Karpas-422 (cell line): ENCODE measurements at regions not wholly inside any gene's neighbourhood (a gene's known extent, or its start where the extent isn't known, plus 50 kb on each side); places are given as distances from the start of the nearest gene placed in this dataset.
"Not testable (repeated sequence)": the region's sequence is repeated elsewhere in the genome, so short reads cannot be mapped to it uniquely, and the experiment has no call there.

ENCODE experiments used
- DNase-seq: peaks from one replicate; pipeline ENCODE4 v3.0.0-alpha.2; 2015
- H2AFZ ChIP-seq: fragments of 200-600 bp; sonication (generic); 2 replicates; pipeline ENCODE4 v1.6.1; 2014; ENCODE audit warnings: antibody characterized with exemption, low read length, mixed read lengths
- H3K27ac ChIP-seq: fragments of 200-600 bp; sonication (generic); 2 replicates; pipeline ENCODE4 v1.5.1; 2014; ENCODE audit warnings: mild to moderate bottlenecking, low read length, moderate library complexity
- H3K27me3 ChIP-seq: fragments of 200-600 bp; sonication (generic); 2 replicates; pipeline ENCODE4 v1.6.1; 2014; ENCODE audit warnings: low read length, mixed read lengths
- H3K36me3 ChIP-seq: fragments of 200-600 bp; sonication (generic); 2 replicates; pipeline ENCODE4 v1.6.1; 2014; ENCODE audit warnings: low read length, mixed read lengths; ENCODE audit not compliant: insufficient read depth
- H3K4me1 ChIP-seq: fragments of 200-600 bp; sonication (generic); 2 replicates; pipeline ENCODE4 v1.6.1; 2014; ENCODE audit warnings: mild to moderate bottlenecking, low read length, mixed read lengths
- H3K4me2 ChIP-seq: fragments of 200-600 bp; sonication (generic); 2 replicates; pipeline ENCODE4 v1.6.1; 2014; ENCODE audit warnings: low read length, low read depth, mild to moderate bottlenecking; ENCODE audit not compliant: poor library complexity, severe bottlenecking
- H3K4me3 ChIP-seq: fragments of 200-600 bp; sonication (generic); 2 replicates; pipeline ENCODE4 v1.5.1; 2014; ENCODE audit warnings: mild to moderate bottlenecking, antibody characterized with exemption, low read length, mixed read lengths
- H3K79me2 ChIP-seq: fragments of 200-600 bp; sonication (generic); 2 replicates; pipeline ENCODE4 v1.6.1; 2014; ENCODE audit warnings: mild to moderate bottlenecking, low read length, mixed read lengths
- H3K9ac ChIP-seq: fragments of 200-600 bp; sonication (generic); 2 replicates; pipeline ENCODE4 v1.6.0; 2014; ENCODE audit warnings: low read length
- H3K9me2 ChIP-seq: fragments of 200-600 bp; sonication (generic), shearing (Covaris generic); replicated peaks from 2 replicates; pipeline ENCODE4 v1.6.0; 2014; ENCODE audit warnings: mild to moderate bottlenecking, low read length, moderate library complexity; ENCODE audit not compliant: insufficient read depth
- H3K9me3 ChIP-seq: fragments of 300-700, 200-600 bp; sonication (generic); 2 replicates; pipeline ENCODE4 v1.6.1; 2014; ENCODE audit warnings: low read length, mixed read lengths
- H4K20me1 ChIP-seq: fragments of 200-600 bp; sonication (generic); 2 replicates; pipeline ENCODE4 v1.6.1; 2014; ENCODE audit warnings: mild to moderate bottlenecking, antibody characterized with exemption, low read length, low read depth; ENCODE audit not compliant: insufficient read depth

- Histone ChIP-seq H3K27me3 (no peaks in the 10 kb centered on the region), H2AFZ (no peak overlapping the region), H3K9me2 (no peaks in the 10 kb centered on the region), H3K79me2 (no peaks in the 10 kb centered on the region), H3K27ac (no peak overlapping the region), H3K9me3 (no peaks in the 10 kb centered on the region), H3K4me2 (no peak overlapping the region), H3K36me3 (no peaks in the 10 kb centered on the region), H3K9ac (no peak overlapping the region), H4K20me1 (no peaks in the 10 kb centered on the region), H3K4me1 (no peaks in the 10 kb centered on the region), H3K4me3 (no peak overlapping the region)
- no peak for DNase-seq
Observed at GRCh38 chr7:68065581-68065980, 1068.9 kb downstream of the TYW1 start.

DNA sequence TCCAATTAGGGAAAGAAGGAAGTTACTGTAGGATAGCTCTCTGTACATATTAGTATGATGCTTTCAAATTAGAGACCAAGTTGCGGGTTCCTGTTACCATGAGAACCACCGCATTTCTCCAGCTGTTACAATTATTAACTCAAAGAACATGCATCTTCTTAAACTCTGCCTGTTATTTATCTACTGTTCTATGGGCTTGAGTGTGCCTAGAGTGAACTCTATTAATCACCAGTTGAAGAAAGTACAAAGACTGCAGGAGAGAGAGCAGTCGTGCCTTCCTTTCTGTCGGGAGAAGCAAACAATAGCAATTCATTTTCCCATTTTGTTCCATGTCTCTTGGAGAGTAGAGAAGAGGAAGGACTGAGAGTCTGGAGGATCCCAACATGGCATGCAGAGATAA lies 1071.2 kb downstream of the TYW1 start:
- Histone ChIP-seq H3K4me2 (no peak overlapping the region), H3K4me3 (no peak overlapping the region), H3K9me3 (no peaks in the 10 kb centered on the region; the same call in 1 of the 2 replicates), H3K79me2 (no peaks in the 10 kb centered on the region), H3K4me1 (no peaks in the 10 kb centered on the region), H3K9ac (no peak overlapping the region), H3K27ac (no peak overlapping the region), H2AFZ (no peak overlapping the region), H3K27me3 (no peaks in the 10 kb centered on the region), H4K20me1 (no peaks in the 10 kb centered on the region), H3K9me2 (no peaks in the 10 kb centered on the region), H3K36me3 (no peaks in the 10 kb centered on the region)
- no peak for DNase-seq

GRCh38 chr7:68070992-68071391 lies 1074.4 kb downstream of the TYW1 start:
- H3K9me2 ChIP-seq: no peaks in the 10 kb centered on the region
- DNase-seq: no peak
- no peak overlapping the region for H2AFZ ChIP-seq
- no peaks in the 10 kb centered on the region for H3K79me2 ChIP-seq
- no peaks in the 10 kb centered on the region; the same call in 1 of the 2 replicates for H3K9me3 ChIP-seq
- no peaks in the 10 kb centered on the region for H3K36me3 ChIP-seq
- no peaks in the 10 kb centered on the region for H4K20me1 ChIP-seq
- no peaks in the 10 kb centered on the region for H3K27me3 ChIP-seq
- no peak overlapping the region for H3K27ac ChIP-seq
- no peak overlapping the region for H3K4me2 ChIP-seq
- H3K4me1 ChIP-seq: no peaks in the 10 kb centered on the region
- H3K9ac ChIP-seq: no peak overlapping the region
- H3K4me3 ChIP-seq: no peak overlapping the region

DNA sequence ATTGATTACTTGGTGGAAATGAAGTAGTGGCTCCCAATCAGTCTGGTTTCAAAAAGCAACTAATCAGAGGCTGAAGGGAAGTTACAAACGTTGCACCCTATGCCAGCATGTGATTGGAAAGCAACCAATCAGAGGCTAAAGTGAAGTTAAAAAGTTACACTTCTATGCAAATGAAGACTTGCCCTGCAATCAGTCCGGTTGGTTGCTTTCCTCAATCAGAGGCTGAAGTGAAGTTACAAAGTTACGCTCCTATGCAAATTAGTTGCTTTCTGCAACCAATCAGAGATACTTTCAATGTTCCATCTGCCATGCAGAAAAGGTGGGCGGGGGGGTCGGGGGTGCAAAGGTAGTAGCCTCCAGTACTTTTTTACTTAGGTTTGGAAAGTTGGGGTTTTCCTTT lies 1077.1 kb downstream of the TYW1 start:
- no peak overlapping the region for H3K4me2 ChIP-seq

DNA sequence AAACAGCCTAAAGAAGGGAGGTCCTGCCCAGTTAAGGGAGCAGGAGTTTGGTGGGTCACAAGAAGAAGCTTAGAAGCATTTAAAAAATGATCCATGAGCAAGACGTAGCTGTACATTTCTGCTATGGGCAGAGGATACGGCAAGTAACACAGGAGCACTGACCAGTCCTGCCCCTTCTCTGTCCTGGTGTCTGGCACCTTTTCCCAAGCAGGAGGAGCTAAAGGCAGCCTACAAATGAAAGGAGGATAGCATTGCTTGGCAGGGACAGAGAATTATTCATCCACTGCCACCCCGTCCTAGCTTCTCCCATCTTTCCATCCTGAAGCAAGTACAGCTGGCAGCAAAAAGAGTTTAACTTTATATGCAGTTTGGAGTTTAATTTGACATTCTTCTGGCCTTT lies 1077.6 kb downstream of the TYW1 start:
- Histone ChIP-seq H3K36me3 (no peaks in the 10 kb centered on the region), H3K79me2 (no peaks in the 10 kb centered on the region), H2AFZ (no peak overlapping the region), H3K4me1 (no peaks in the 10 kb centered on the region), H3K4me2 (no peak overlapping the region), H3K27me3 (no peaks in the 10 kb centered on the region), H3K4me3 (no peak overlapping the region), H3K9me2 (no peaks in the 10 kb centered on the region), H3K9me3 (no peaks in the 10 kb centered on the region; the same call in 1 of the 2 replicates), H4K20me1 (no peaks in the 10 kb centered on the region), H3K9ac (no peak overlapping the region), H3K27ac (no peak overlapping the region)
- no peak for DNase-seq

More for the DNA sequence above, 1077.1 kb downstream of the TYW1 start:
- H2AFZ ChIP-seq: no peak overlapping the region
- no peaks in the 10 kb centered on the region for H3K4me1 ChIP-seq
- H4K20me1 ChIP-seq: no peaks in the 10 kb centered on the region
- DNase-seq: no peak
- no peak overlapping the region for H3K4me3 ChIP-seq
- no peaks in the 10 kb centered on the region for H3K27me3 ChIP-seq
- no peaks in the 10 kb centered on the region for H3K9me2 ChIP-seq
- no peak overlapping the region for H3K27ac ChIP-seq
- no peaks in the 10 kb centered on the region for H3K79me2 ChIP-seq
- H3K36me3 ChIP-seq: no peaks in the 10 kb centered on the region
- H3K9ac ChIP-seq: no peak overlapping the region
- no peaks in the 10 kb centered on the region; the same call in 1 of the 2 replicates for H3K9me3 ChIP-seq

GRCh38 chr7:68078157-68078710 lies 1081.6 kb downstream of the TYW1 start:
- Histone ChIP-seq H4K20me1 (no peaks in the 10 kb centered on the region), H3K27me3 (no peaks in the 10 kb centered on the region), H3K9ac (no peak overlapping the region), H3K36me3 (no peaks in the 10 kb centered on the region), H3K9me2 (no peaks in the 10 kb centered on the region), H3K27ac (no peak overlapping the region), H3K79me2 (no peaks in the 10 kb centered on the region), H3K4me1 (no peaks in the 10 kb centered on the region), H3K4me3 (no peak overlapping the region), H3K9me3 (no peaks in the 10 kb centered on the region), H3K4me2 (no peak overlapping the region), H2AFZ (no peak overlapping the region)
- DNase-seq: no peak

- H3K36me3 ChIP-seq, H2AFZ ChIP-seq, H4K20me1 ChIP-seq, H3K9ac ChIP-seq, H3K27me3 ChIP-seq, H3K4me2 ChIP-seq, H3K79me2 ChIP-seq, DNase-seq, H3K9me2 ChIP-seq, H3K4me1 ChIP-seq, H3K4me3 ChIP-seq, H3K9me3 ChIP-seq, H3K27ac ChIP-seq: not testable (repeated sequence)
Observed at GRCh38 chr7:68082066-68082960, 1085.7 kb downstream of the TYW1 start.

DNA sequence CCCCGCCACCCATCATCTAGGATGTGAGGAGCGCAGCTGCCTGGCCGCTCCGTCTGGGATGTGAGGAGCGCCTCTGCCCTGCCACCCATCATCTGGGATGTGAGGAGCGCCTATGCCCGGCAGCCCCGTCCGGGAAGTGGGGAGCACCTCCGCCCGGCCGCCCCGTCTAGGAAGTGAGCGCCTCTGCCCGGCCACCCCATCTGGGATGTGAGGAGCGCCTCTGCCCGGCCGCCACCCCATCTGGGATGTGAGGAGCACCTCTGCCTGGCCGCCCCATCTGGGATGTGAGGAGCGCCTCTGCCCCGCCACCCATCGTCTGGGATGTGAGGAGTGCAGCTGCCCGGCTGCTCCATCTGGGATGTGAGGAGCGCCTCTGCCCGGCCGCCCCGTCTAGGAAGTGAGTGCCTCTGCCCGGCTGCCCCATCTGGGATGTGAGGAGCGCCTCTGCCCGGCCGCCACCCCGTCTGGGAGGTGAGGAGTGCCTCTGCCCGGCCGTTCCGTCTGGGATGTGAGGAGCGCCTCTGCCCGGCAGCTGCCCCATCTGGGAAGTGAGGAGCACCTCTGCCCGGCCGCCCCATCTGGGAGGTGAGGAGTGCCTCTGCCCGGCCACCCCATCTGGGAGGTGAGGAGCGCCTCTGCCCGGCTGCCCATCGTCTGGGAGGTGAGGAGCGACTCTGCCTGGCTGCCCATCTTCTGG lies 1086.5 kb downstream of the TYW1 start:
- not testable (repeated sequence) for H4K20me1 ChIP-seq, H3K4me3 ChIP-seq, H3K36me3 ChIP-seq, H2AFZ ChIP-seq, H3K27me3 ChIP-seq, H3K9me2 ChIP-seq, H3K9ac ChIP-seq, H3K27ac ChIP-seq, H3K9me3 ChIP-seq, H3K4me2 ChIP-seq, H3K4me1 ChIP-seq, DNase-seq, H3K79me2 ChIP-seq
